Panc1 (cell line): ENCODE measurements at regions not wholly inside any gene's neighbourhood (a gene's known extent, or its start where the extent isn't known, plus 50 kb on each side); places are given as distances from the start of the nearest gene placed in this dataset.

Source experiments
- ATAC-seq: fragments of 200-7000 bp; cut with Tn5 transposase; 2 replicates; pipeline ENCODE4 v1.9.1; 2020; ENCODE audit warnings: mild to moderate bottlenecking, moderate library complexity
- BruUV-seq: library from RNA; stranded (reverse); fragments of 400-500 nt; replicated peaks from 2 replicates; lab custom pipeline; 2021; lab: Mats Ljungman, UMichigan
- CTCF ChIA-PET: fragments of 300-600 bp; sonication (Branson Sonifier 250); formaldehyde crosslinking; loops from one replicate; lab custom pipeline; 2022; ENCODE audit warnings: antibody characterized with exemption; lab: Charles Lee
- POLR2A ChIA-PET: fragments of 300-600 bp; sonication (Branson Sonifier 250); formaldehyde crosslinking; loops from one replicate; lab custom pipeline; 2022; ENCODE audit warnings: antibody characterized with exemption; lab: Charles Lee
- DNase-seq: peaks from one replicate; pipeline ENCODE4 v3.0.0-alpha.2; 2010; ENCODE audit warnings: low read depth, low spot score
- H3K27ac ChIP-seq: 2 replicates; pipeline ENCODE4 v1.5.1; 2011; ENCODE audit warnings: mild to moderate bottlenecking, low read length, inconsistent platforms
- H3K27me3 ChIP-seq: fragments of 200-500 bp; sonication (Bioruptor generic); 2 replicates; pipeline ENCODE4 v1.6.0; 2014; ENCODE audit warnings: low read length, inconsistent platforms; ENCODE audit not compliant: control insufficient read depth, insufficient read depth
- H3K36me3 ChIP-seq: fragments of 200-500 bp; sonication (Bioruptor generic); 2 replicates; pipeline ENCODE4 v1.5.1; 2014; ENCODE audit warnings: inconsistent platforms, mild to moderate bottlenecking, low read length, moderate library complexity; ENCODE audit not compliant: control insufficient read depth, insufficient read depth
- H3K4me1 ChIP-seq: 2 replicates; pipeline ENCODE4 v1.5.1; 2011; ENCODE audit warnings: inconsistent platforms, mild to moderate bottlenecking, low read length, moderate library complexity; ENCODE audit not compliant: control insufficient read depth, insufficient read depth
- H3K4me3 ChIP-seq, 2 experiments: 2 replicates each; pipeline ENCODE4 v1.5.1; 2011 to 2012; ENCODE audit warnings: low read depth in 2 of 2, low read length in 2 of 2, mild to moderate bottlenecking in 2 of 2, inconsistent platforms in 1 of 2, moderate library complexity in 1 of 2
- H3K9me3 ChIP-seq: fragments of 200-500 bp; sonication (Bioruptor generic); 2 replicates; pipeline ENCODE4 v1.5.1; 2014; ENCODE audit warnings: low read depth, mild to moderate bottlenecking, inconsistent platforms, low read length, moderate library complexity; ENCODE audit not compliant: control insufficient read depth, insufficient read depth
- CTCF ChIP-seq: fragments of 450-650 bp; IDR thresholded peaks from 2 replicates; pipeline ENCODE4 v1.5.1; 2017; ENCODE audit warnings: mild to moderate bottlenecking
- POLR2AphosphoS5 ChIP-seq: IDR thresholded peaks from 2 replicates; pipeline ENCODE4 v1.6.1; 2012; ENCODE audit warnings: mild to moderate bottlenecking, low read depth, low read length, moderate library complexity
- SIN3A ChIP-seq: IDR thresholded peaks from 2 replicates; pipeline ENCODE4 v1.6.1; 2012; ENCODE audit warnings: low read depth, mild to moderate bottlenecking, low read length, moderate library complexity, borderline replicate concordance; ENCODE audit not compliant: insufficient read depth
- TCF7L2 ChIP-seq: IDR thresholded peaks from 2 replicates; pipeline ENCODE4 v1.6.1; 2011; ENCODE audit warnings: mild to moderate bottlenecking, low read depth, low read length, inconsistent platforms
- in situ Hi-C: cut with HindIII; loops from 2 replicates; pipeline ENCODE4 v1.10.0; 2016; ENCODE audit warnings: low sequenced_read_pairs, low pct_unique_long_range_greater_than_20kb
- intact Hi-C: fragments of 100-400 bp; cut with micrococcal nuclease; formaldehyde crosslinking; loops from one replicate; pipeline ENCODE4 v1.10.0; 2022; ENCODE audit not compliant: unreplicated experiment
- TF ChIP-seq, protein P1 (sequence below), 2 experiments: IDR thresholded peaks; 2 replicates each; pipeline ENCODE4 v1.6.1; 2011 to 2012; ENCODE audit warnings: low read depth in 2 of 2, control low read depth in 1 of 2, low read length in 1 of 2, mild to moderate bottlenecking in 1 of 2, moderate library complexity in 1 of 2; ENCODE audit not compliant: insufficient read depth in 1 of 2

DNA sequence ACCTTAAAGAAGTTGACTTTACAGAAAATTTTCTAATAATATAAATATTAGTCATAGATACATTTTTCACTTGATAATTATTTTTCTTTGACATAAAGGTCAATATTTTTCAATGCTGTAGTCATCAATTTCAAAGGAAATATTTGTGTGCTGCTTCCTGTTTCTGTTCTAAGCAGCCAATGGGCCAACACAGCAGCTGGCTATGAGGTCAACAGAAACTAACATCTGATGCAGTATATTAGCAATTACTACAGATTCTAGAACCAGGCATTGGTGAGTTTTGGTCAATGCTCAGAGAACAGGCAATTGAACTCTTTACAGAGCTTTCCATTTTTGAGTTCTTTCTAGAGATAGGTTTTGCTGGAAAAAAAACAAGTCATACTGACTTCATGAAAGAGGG lies 669.6 kb upstream of the NRSN1 start:
- CTCF ChIA-PET, result no interaction called here
- TF ChIP-seq SIN3A (no peak), CTCF (no peak)
- no peaks in the 10 kb centered on the region for H3K9me3 ChIP-seq

GRCh38 chr6:23457321-23457720 lies 668.7 kb upstream of the NRSN1 start:
- no peak overlapping the region for H3K4me3 ChIP-seq
- H3K4me1 ChIP-seq, result no peaks in the 10 kb centered on the region
- H3K27me3 ChIP-seq, result no peaks in the 10 kb centered on the region
- ChIA-PET CTCF (no interaction called here), POLR2A (no interaction called here)
- intact Hi-C loops, result no loop called here
- ATAC-seq (no peak), DNase-seq (no peak)
- H3K36me3 ChIP-seq, result no peaks in the 10 kb centered on the region
- H3K9me3 ChIP-seq, result no peaks in the 10 kb centered on the region
- TF ChIP-seq SIN3A (no peak), POLR2AphosphoS5 (no peak), TCF7L2 (no peak), CTCF (no peak)
- TF ChIP-seq, protein P1, sequence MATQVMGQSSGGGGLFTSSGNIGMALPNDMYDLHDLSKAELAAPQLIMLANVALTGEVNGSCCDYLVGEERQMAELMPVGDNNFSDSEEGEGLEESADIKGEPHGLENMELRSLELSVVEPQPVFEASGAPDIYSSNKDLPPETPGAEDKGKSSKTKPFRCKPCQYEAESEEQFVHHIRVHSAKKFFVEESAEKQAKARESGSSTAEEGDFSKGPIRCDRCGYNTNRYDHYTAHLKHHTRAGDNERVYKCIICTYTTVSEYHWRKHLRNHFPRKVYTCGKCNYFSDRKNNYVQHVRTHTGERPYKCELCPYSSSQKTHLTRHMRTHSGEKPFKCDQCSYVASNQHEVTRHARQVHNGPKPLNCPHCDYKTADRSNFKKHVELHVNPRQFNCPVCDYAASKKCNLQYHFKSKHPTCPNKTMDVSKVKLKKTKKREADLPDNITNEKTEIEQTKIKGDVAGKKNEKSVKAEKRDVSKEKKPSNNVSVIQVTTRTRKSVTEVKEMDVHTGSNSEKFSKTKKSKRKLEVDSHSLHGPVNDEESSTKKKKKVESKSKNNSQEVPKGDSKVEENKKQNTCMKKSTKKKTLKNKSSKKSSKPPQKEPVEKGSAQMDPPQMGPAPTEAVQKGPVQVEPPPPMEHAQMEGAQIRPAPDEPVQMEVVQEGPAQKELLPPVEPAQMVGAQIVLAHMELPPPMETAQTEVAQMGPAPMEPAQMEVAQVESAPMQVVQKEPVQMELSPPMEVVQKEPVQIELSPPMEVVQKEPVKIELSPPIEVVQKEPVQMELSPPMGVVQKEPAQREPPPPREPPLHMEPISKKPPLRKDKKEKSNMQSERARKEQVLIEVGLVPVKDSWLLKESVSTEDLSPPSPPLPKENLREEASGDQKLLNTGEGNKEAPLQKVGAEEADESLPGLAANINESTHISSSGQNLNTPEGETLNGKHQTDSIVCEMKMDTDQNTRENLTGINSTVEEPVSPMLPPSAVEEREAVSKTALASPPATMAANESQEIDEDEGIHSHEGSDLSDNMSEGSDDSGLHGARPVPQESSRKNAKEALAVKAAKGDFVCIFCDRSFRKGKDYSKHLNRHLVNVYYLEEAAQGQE (IDR thresholded peaks at IDR 0.05; ENCODE audit: insufficient read depth in 1 of 2, low read depth in 2 of 2, low read length in 1 of 2), result no peak
- H3K27ac ChIP-seq, result no peak overlapping the region
- BruUV-seq, result no TSS peak
- in situ Hi-C loops, result no loop called here

More for the DNA sequence above, 669.6 kb upstream of the NRSN1 start:
- no peaks in the 10 kb centered on the region for H3K27me3 ChIP-seq
- no TSS peak for BruUV-seq
- H3K36me3 ChIP-seq, result no peaks in the 10 kb centered on the region
- no peak for ATAC-seq
- in situ Hi-C loops (no loop called here), intact Hi-C loops (no loop called here)
- no peak for DNase-seq
- POLR2A ChIA-PET, result no interaction called here
- no peak overlapping the region for H3K4me3 ChIP-seq
- H3K27ac ChIP-seq, result no peak overlapping the region
- H3K4me1 ChIP-seq, result no peaks in the 10 kb centered on the region
